ENCODE measurements at regions not wholly inside any gene's neighbourhood (a gene's known extent, or its start where the extent isn't known, plus 50 kb on each side); places are given as distances from the start of the nearest gene placed in this dataset.

DNA sequence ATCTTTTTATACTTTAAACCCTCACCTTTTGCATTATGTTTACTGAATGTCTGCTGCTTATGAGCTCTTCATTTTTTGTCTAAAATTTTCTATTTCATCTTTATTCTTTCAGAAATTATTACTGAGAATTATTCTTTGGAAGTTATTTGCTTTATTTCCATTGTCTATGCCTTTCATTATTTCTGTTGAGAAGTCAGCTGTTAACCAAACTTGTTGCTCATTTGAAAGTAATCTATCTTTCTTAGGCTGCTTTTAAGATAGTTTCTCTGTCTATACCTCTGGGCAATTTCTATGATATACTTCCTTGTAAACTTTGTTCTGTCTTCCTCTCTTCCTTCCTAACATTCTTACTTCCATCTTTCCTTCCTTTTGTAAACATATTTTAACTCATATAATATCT lies 1165.9 kb upstream of the CELF2 start:
- TF ChIP-seq, protein P1, sequence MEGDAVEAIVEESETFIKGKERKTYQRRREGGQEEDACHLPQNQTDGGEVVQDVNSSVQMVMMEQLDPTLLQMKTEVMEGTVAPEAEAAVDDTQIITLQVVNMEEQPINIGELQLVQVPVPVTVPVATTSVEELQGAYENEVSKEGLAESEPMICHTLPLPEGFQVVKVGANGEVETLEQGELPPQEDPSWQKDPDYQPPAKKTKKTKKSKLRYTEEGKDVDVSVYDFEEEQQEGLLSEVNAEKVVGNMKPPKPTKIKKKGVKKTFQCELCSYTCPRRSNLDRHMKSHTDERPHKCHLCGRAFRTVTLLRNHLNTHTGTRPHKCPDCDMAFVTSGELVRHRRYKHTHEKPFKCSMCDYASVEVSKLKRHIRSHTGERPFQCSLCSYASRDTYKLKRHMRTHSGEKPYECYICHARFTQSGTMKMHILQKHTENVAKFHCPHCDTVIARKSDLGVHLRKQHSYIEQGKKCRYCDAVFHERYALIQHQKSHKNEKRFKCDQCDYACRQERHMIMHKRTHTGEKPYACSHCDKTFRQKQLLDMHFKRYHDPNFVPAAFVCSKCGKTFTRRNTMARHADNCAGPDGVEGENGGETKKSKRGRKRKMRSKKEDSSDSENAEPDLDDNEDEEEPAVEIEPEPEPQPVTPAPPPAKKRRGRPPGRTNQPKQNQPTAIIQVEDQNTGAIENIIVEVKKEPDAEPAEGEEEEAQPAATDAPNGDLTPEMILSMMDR (IDR thresholded peaks at IDR 0.05) = no peak
- TF ChIP-seq POLR2A (IDR thresholded peaks at IDR 0.05) = no peak
